ENCODE measurements at regions not wholly inside any gene's neighbourhood (a gene's known extent, or its start where the extent isn't known, plus 50 kb on each side); places are given as distances from the start of the nearest gene placed in this dataset.

GRCh38 chr9:16335788-16336580, 534.5 kb downstream of the BNC2 start:
- Mint-ChIP-seq H3K27ac (ENCODE audit: unreplicated experiment) (no peak overlapping the region), H3K4me3 (no peak overlapping the region), H3K4me1 (peaks cover 10% of the 10 kb centered on the region), H3K27me3 (ENCODE audit: low read depth) (no peaks in the 10 kb centered on the region), H3K36me3 (ENCODE audit: low read depth) (no peaks in the 10 kb centered on the region), H3K9me3 (peaks cover 5% of the 10 kb centered on the region)
- no peak for TF ChIP-seq CTCF (conservative IDR thresholded peaks at IDR 0.05)
- DNase-seq (ENCODE audit: low read depth, low spot score), result no peak

GRCh38 chr9:16336833-16337232, 533.6 kb downstream of the BNC2 start:
- H3K27ac Mint-ChIP-seq (ENCODE audit: unreplicated experiment), result no peak overlapping the region
- no peaks in the 10 kb centered on the region for H3K27me3 Mint-ChIP-seq (ENCODE audit: low read depth)
- H3K9me3 Mint-ChIP-seq, result peaks cover 7% of the 10 kb centered on the region
- H3K4me1 Mint-ChIP-seq, result peaks cover 5% of the 10 kb centered on the region
- DNase-seq (ENCODE audit: low read depth, low spot score), result no peak
- H3K36me3 Mint-ChIP-seq (ENCODE audit: low read depth), result no peaks in the 10 kb centered on the region
- H3K4me3 Mint-ChIP-seq, result no peak overlapping the region
- no peak for TF ChIP-seq CTCF (conservative IDR thresholded peaks at IDR 0.05)

GRCh38 chr9:16337322-16338029, 533.0 kb downstream of the BNC2 start:
- Mint-ChIP-seq H3K36me3 (ENCODE audit: low read depth) (no peaks in the 10 kb centered on the region), H3K4me3 (no peak overlapping the region), H3K4me1 (peaks cover 10% of the 10 kb centered on the region), H3K27me3 (ENCODE audit: low read depth) (no peaks in the 10 kb centered on the region), H3K27ac (ENCODE audit: unreplicated experiment) (no peak overlapping the region), H3K9me3 (peaks cover 7% of the 10 kb centered on the region)
- no peak for DNase-seq (ENCODE audit: low read depth, low spot score)
- TF ChIP-seq CTCF (conservative IDR thresholded peaks at IDR 0.05), result no peak

GRCh38 chr9:16341177-16341576, 529.3 kb downstream of the BNC2 start:
- Mint-ChIP-seq H3K4me1 (peaks cover 45% of the 10 kb centered on the region), H3K4me3 (no peak overlapping the region), H3K36me3 (ENCODE audit: low read depth) (peaks cover 3% of the 10 kb centered on the region), H3K27ac (ENCODE audit: unreplicated experiment) (no peak overlapping the region), H3K9me3 (peaks cover 9% of the 10 kb centered on the region), H3K27me3 (ENCODE audit: low read depth) (no peaks in the 10 kb centered on the region)
- no peak for DNase-seq (ENCODE audit: low read depth, low spot score)
- TF ChIP-seq CTCF (conservative IDR thresholded peaks at IDR 0.05), result no peak

GRCh38 chr9:16342246-16343020, 528.0 kb downstream of the BNC2 start:
- TF ChIP-seq CTCF (conservative IDR thresholded peaks at IDR 0.05), result no peak
- no peak for DNase-seq (ENCODE audit: low read depth, low spot score)
- Mint-ChIP-seq H3K4me3 (no peak overlapping the region), H3K4me1 (peaks cover 56% of the 10 kb centered on the region), H3K9me3 (peaks cover 19% of the 10 kb centered on the region), H3K27me3 (ENCODE audit: low read depth) (no peaks in the 10 kb centered on the region), H3K36me3 (ENCODE audit: low read depth) (peaks cover 3% of the 10 kb centered on the region), H3K27ac (ENCODE audit: unreplicated experiment) (no peak overlapping the region)

Data from neural crest cell (in vitro differentiated cells).